PC-3 (cell line): ENCODE measurements at regions not wholly inside any gene's neighbourhood (a gene's known extent, or its start where the extent isn't known, plus 50 kb on each side); places are given as distances from the start of the nearest gene placed in this dataset.

Experiments used
- ATAC-seq: fragments of 200-7000 bp; cut with Tn5 transposase; 2 replicates; pipeline ENCODE4 v1.9.1; 2020; ENCODE audit warnings: mild to moderate bottlenecking, moderate library complexity
- BruUV-seq: library from RNA; stranded (reverse); fragments of 400-500 nt; replicated peaks from 2 replicates; lab custom pipeline; 2021; lab: Mats Ljungman, UMichigan
- CTCF ChIA-PET: fragments of 300-600 bp; sonication (Branson Sonifier 250); formaldehyde crosslinking; loops from one replicate; lab custom pipeline; 2022; ENCODE audit warnings: antibody characterized with exemption; lab: Charles Lee
- POLR2A ChIA-PET: fragments of 300-600 bp; sonication (Branson Sonifier 250); formaldehyde crosslinking; loops from one replicate; lab custom pipeline; 2022; ENCODE audit warnings: antibody characterized with exemption; ENCODE audit not compliant: unreplicated experiment; lab: Charles Lee
- DNase-seq: peaks from one replicate; pipeline ENCODE4 v3.0.0-alpha.2; 2015
- H2AFZ ChIP-seq: fragments of 300-600 bp; sonication (generic); 2 replicates; pipeline ENCODE4 v1.6.0; 2016; ENCODE audit warnings: antibody characterized with exemption, low read length
- H3F3A ChIP-seq: fragments of 300-600 bp; sonication (generic); one replicate; pipeline ENCODE4 v1.6.0; 2017; ENCODE audit warnings: antibody characterized with exemption, low read length, control low read depth, mild to moderate bottlenecking; ENCODE audit not compliant: unreplicated experiment
- H3K27ac ChIP-seq: fragments of 300-600 bp; sonication (generic); 2 replicates; pipeline ENCODE4 v1.5.1; 2016; ENCODE audit warnings: mild to moderate bottlenecking, low read length
- H3K27me3 ChIP-seq: fragments of 300-600 bp; sonication (generic); 2 replicates; pipeline ENCODE4 v1.6.1; 2016; ENCODE audit warnings: low read length, mixed read lengths
- H3K36me3 ChIP-seq: fragments of 300-600 bp; sonication (generic); 2 replicates; pipeline ENCODE4 v1.6.1; 2016; ENCODE audit warnings: low read depth, mixed run types, low read length, mixed read lengths
- H3K4me1 ChIP-seq: fragments of 300-600 bp; sonication (generic); 2 replicates; pipeline ENCODE4 v1.5.1; 2016; ENCODE audit warnings: low read length; ENCODE audit not compliant: insufficient read depth
- H3K4me2 ChIP-seq: fragments of 300-600 bp; sonication (generic); 2 replicates; pipeline ENCODE4 v1.6.0; 2016; ENCODE audit warnings: low read length
- H3K4me3 ChIP-seq: fragments of 300-600 bp; sonication (generic); 2 replicates; pipeline ENCODE4 v1.5.1; 2016; ENCODE audit warnings: mild to moderate bottlenecking, low read length, mixed read lengths
- H3K79me2 ChIP-seq: fragments of 300-600 bp; sonication (generic); 2 replicates; pipeline ENCODE4 v1.6.1; 2017; ENCODE audit warnings: low read length, mixed read lengths
- H3K9ac ChIP-seq: fragments of 300-600 bp; sonication (generic); 2 replicates; pipeline ENCODE4 v1.6.0; 2016; ENCODE audit warnings: mild to moderate bottlenecking, low read length
- H3K9me2 ChIP-seq: fragments of 300-600 bp; sonication (generic); replicated peaks from 2 replicates; pipeline ENCODE4 v1.6.1; 2016; ENCODE audit warnings: mixed run types, low read length, mixed read lengths
- H3K9me3 ChIP-seq: fragments of 300-600 bp; sonication (generic); 2 replicates; pipeline ENCODE4 v1.6.1; 2016; ENCODE audit warnings: low read length, mixed read lengths
- H4K20me1 ChIP-seq: fragments of 300-600 bp; sonication (generic); 2 replicates; pipeline ENCODE4 v1.6.1; 2016; ENCODE audit warnings: low read length, mixed read lengths
- EZH2 ChIP-seq: fragments of 300-600 bp; sonication (generic); IDR thresholded peaks from one replicate; pipeline ENCODE4 v1.6.1; 2017; ENCODE audit warnings: antibody characterized with exemption, mild to moderate bottlenecking, low read length; ENCODE audit not compliant: unreplicated experiment
- EZH2phosphoT487 ChIP-seq: fragments of 300-600 bp; sonication (generic); IDR thresholded peaks from 2 replicates; pipeline ENCODE4 v1.6.1; 2018; ENCODE audit warnings: mild to moderate bottlenecking, antibody characterized with exemption, low read length, borderline replicate concordance
- intact Hi-C: fragments of 100-400 bp; cut with micrococcal nuclease; formaldehyde crosslinking; loops from 2 replicates; pipeline ENCODE4 v1.9.0; 2023
- TF ChIP-seq, protein P1 (sequence below): fragments of 300-600 bp; sonication (generic); conservative IDR thresholded peaks from 2 replicates; pipeline ENCODE4 v1.5.1; 2017; ENCODE audit warnings: antibody characterized with exemption, low read depth, mild to moderate bottlenecking, low read length

DNA sequence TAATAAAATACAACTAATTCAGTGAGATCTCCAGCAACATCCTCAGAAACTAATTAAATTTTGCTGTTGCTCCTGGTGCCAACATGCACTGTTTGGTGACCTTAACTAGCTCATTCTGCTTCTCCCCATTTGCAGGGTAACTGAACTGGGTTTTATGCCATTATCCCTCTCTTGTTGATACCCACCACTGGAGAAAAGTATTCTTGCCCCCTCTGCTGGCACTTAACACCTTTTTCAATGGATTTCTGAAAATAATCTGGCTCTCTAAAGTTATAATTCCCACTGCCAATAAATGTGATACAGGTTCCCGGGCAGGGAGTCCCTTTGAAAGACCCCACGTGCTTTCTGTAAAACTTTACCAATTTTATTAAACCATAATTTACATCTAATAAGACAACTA is 394.3 kb downstream of the OSTF1 start:
- POLR2A ChIA-PET, result no interaction called here
- H4K20me1 ChIP-seq, result no peaks in the 10 kb centered on the region
- CTCF ChIA-PET, result no interaction called here
- no peak overlapping the region for H3K4me2 ChIP-seq
- no peak overlapping the region for H3K27ac ChIP-seq
- no TSS peak for BruUV-seq
- no peak for DNase-seq
- ATAC-seq, result no peak
- no peaks in the 10 kb centered on the region for H3K4me1 ChIP-seq
- H3K36me3 ChIP-seq, result no peaks in the 10 kb centered on the region
- no peak overlapping the region for H2AFZ ChIP-seq
- intact Hi-C loops, result no loop called here
- H3K9me2 ChIP-seq, result no peaks in the 10 kb centered on the region
- TF ChIP-seq, protein P1, sequence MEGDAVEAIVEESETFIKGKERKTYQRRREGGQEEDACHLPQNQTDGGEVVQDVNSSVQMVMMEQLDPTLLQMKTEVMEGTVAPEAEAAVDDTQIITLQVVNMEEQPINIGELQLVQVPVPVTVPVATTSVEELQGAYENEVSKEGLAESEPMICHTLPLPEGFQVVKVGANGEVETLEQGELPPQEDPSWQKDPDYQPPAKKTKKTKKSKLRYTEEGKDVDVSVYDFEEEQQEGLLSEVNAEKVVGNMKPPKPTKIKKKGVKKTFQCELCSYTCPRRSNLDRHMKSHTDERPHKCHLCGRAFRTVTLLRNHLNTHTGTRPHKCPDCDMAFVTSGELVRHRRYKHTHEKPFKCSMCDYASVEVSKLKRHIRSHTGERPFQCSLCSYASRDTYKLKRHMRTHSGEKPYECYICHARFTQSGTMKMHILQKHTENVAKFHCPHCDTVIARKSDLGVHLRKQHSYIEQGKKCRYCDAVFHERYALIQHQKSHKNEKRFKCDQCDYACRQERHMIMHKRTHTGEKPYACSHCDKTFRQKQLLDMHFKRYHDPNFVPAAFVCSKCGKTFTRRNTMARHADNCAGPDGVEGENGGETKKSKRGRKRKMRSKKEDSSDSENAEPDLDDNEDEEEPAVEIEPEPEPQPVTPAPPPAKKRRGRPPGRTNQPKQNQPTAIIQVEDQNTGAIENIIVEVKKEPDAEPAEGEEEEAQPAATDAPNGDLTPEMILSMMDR, result no peak
- TF ChIP-seq EZH2phosphoT487, result no peak
- TF ChIP-seq EZH2, result no peak
- H3F3A ChIP-seq, result no peaks in the 10 kb centered on the region
- no peaks in the 10 kb centered on the region for H3K27me3 ChIP-seq
- H3K79me2 ChIP-seq, result no peaks in the 10 kb centered on the region
- H3K9ac ChIP-seq, result no peak overlapping the region
- H3K9me3 ChIP-seq, result no peaks in the 10 kb centered on the region
- no peak overlapping the region for H3K4me3 ChIP-seq

- BruUV-seq, result no TSS peak
- CTCF ChIA-PET, result no interaction called here
Measured at GRCh38 chr9:75483636-75484035, 395.3 kb downstream of the OSTF1 start.

More at GRCh38 chr9:75483636-75484035, 395.3 kb downstream of the OSTF1 start:
- Histone ChIP-seq H4K20me1 (no peaks in the 10 kb centered on the region), H3K79me2 (no peaks in the 10 kb centered on the region), H3K9ac (no peak overlapping the region), H3F3A (no peaks in the 10 kb centered on the region), H3K27ac (no peak overlapping the region), H3K4me2 (no peak overlapping the region), H3K4me3 (no peak overlapping the region), H3K9me3 (no peaks in the 10 kb centered on the region), H3K27me3 (no peaks in the 10 kb centered on the region), H3K4me1 (no peaks in the 10 kb centered on the region), H2AFZ (no peak overlapping the region), H3K36me3 (no peaks in the 10 kb centered on the region), H3K9me2 (no peaks in the 10 kb centered on the region)
- TF ChIP-seq EZH2phosphoT487 (no peak), EZH2 (no peak)
- TF ChIP-seq, protein P1, result no peak
- intact Hi-C loops, result no loop called here
- POLR2A ChIA-PET, result no interaction called here
- ATAC-seq, result no peak
- peak; percentile 17 for DNase-seq
